GM23338 (cell line): ENCODE measurements at regions not wholly inside any gene's neighbourhood (a gene's known extent, or its start where the extent isn't known, plus 50 kb on each side); places are given as distances from the start of the nearest gene placed in this dataset.

Experiments
- ATAC-seq: fragments of 200-7000 bp; cut with Tn5 transposase; 3 replicates; pipeline ENCODE4 v1.9.1; 2020
- DNase-seq: peaks from one replicate; pipeline ENCODE4 v3.0.0-alpha.2; 2015; ENCODE audit warnings: low spot score
- H2AFZ ChIP-seq: fragments of 200-600 bp; sonication (generic); 2 replicates; pipeline ENCODE4 v1.8.0; 2016; ENCODE audit warnings: antibody characterized with exemption, mild to moderate bottlenecking, moderate library complexity
- H3F3A ChIP-seq: fragments of 200-600 bp; sonication (generic); replicated peaks from 2 replicates; pipeline ENCODE4 v1.8.0; 2017; ENCODE audit warnings: antibody characterized with exemption, mixed run types, low read depth
- H3K27ac ChIP-seq: fragments of 200-600 bp; sonication (generic); 2 replicates; pipeline ENCODE4 v1.6.1; 2016; ENCODE audit warnings: low read depth
- H3K27me3 ChIP-seq: fragments of 200-600 bp; sonication (generic); 2 replicates; pipeline ENCODE4 v1.8.0; 2016; ENCODE audit warnings: mild to moderate bottlenecking, mixed run types, moderate library complexity; ENCODE audit not compliant: insufficient read depth
- H3K36me3 ChIP-seq: fragments of 200-600 bp; sonication (generic); 2 replicates; pipeline ENCODE4 v1.8.0; 2016; ENCODE audit warnings: mild to moderate bottlenecking; ENCODE audit not compliant: insufficient read depth
- H3K4me1 ChIP-seq: fragments of 200-600 bp; sonication (generic); 2 replicates; pipeline ENCODE4 v1.8.0; 2016; ENCODE audit warnings: mild to moderate bottlenecking, moderate library complexity; ENCODE audit not compliant: insufficient read depth
- H3K4me2 ChIP-seq: fragments of 200-600 bp; sonication (generic); 2 replicates; pipeline ENCODE4 v1.7.1; 2017; ENCODE audit warnings: mixed run types
- H3K4me3 ChIP-seq: fragments of 200-600 bp; sonication (generic); 2 replicates; pipeline ENCODE4 v1.6.1; 2016; ENCODE audit warnings: mixed run types
- H3K79me2 ChIP-seq: fragments of 200-600 bp; sonication (generic); replicated peaks from 2 replicates; pipeline ENCODE4 v1.8.0; 2017; ENCODE audit warnings: mild to moderate bottlenecking; ENCODE audit not compliant: insufficient read depth
- H3K9me2 ChIP-seq: fragments of 200-600 bp; sonication (generic); 2 replicates; pipeline ENCODE4 v1.8.0; 2017; ENCODE audit not compliant: insufficient read depth
- H4K20me1 ChIP-seq: fragments of 200-600 bp; sonication (generic); replicated peaks from 2 replicates; pipeline ENCODE4 v1.8.0; 2017; ENCODE audit warnings: mild to moderate bottlenecking; ENCODE audit not compliant: insufficient read depth
- H3K27ac Mint-ChIP-seq: 2 replicates; pipeline ENCODE4 v1.8.0; 2020; ENCODE audit warnings: inconsistent platforms, mild to moderate bottlenecking, moderate library complexity, mixed read lengths
- H3K27me3 Mint-ChIP-seq: 3 replicates; pipeline ENCODE4 v1.8.0; 2022; ENCODE audit warnings: low read depth, mild to moderate bottlenecking, moderate library complexity, mixed read lengths, inconsistent platforms; ENCODE audit not compliant: insufficient read depth, poor library complexity
- H3K36me3 Mint-ChIP-seq: 3 replicates; pipeline ENCODE4 v1.8.0; 2021; ENCODE audit warnings: low read depth, mild to moderate bottlenecking, inconsistent platforms, moderate library complexity, mixed read lengths
- H3K4me1 Mint-ChIP-seq: 3 replicates; pipeline ENCODE4 v1.8.0; 2020; ENCODE audit warnings: mild to moderate bottlenecking, inconsistent platforms, mixed read lengths
- H3K4me3 Mint-ChIP-seq: 3 replicates; pipeline ENCODE4 v1.8.0; 2021; ENCODE audit warnings: moderate library complexity, mild to moderate bottlenecking, inconsistent platforms, mixed read lengths
- H3K9me3 Mint-ChIP-seq: 3 replicates; pipeline ENCODE4 v1.8.0; 2020; ENCODE audit warnings: moderate library complexity, mild to moderate bottlenecking, inconsistent platforms, mixed read lengths
- ETS1 ChIP-seq: IDR thresholded peaks from 2 replicates; pipeline ENCODE4 v1.6.1; 2016; ENCODE audit warnings: antibody characterized with exemption
- EZH2 ChIP-seq: fragments of 200-600 bp; sonication (generic); IDR thresholded peaks from one replicate; pipeline ENCODE4 v1.8.0; 2017; ENCODE audit warnings: antibody characterized with exemption, mild to moderate bottlenecking, low read depth; ENCODE audit not compliant: unreplicated experiment
- EZH2phosphoT487 ChIP-seq: fragments of 200-600 bp; sonication (generic); IDR thresholded peaks from one replicate; pipeline ENCODE4 v1.8.1; 2018; ENCODE audit warnings: antibody characterized with exemption; ENCODE audit not compliant: unreplicated experiment
- JUNB ChIP-seq: IDR thresholded peaks from one replicate; pipeline ENCODE4 v1.6.1; 2016; ENCODE audit warnings: antibody characterized with exemption; ENCODE audit not compliant: unreplicated experiment
- REST ChIP-seq: IDR thresholded peaks from one replicate; pipeline ENCODE4 v1.6.1; 2018; ENCODE audit warnings: antibody characterized with exemption; ENCODE audit not compliant: unreplicated experiment
- STAT1 ChIP-seq: IDR thresholded peaks from one replicate; pipeline ENCODE4 v1.6.1; 2016; ENCODE audit warnings: antibody characterized with exemption; ENCODE audit not compliant: unreplicated experiment
- ZNF114 ChIP-seq: fragments of 250-450 bp; sonication (Bioruptor Pico); IDR thresholded peaks from 2 replicates; pipeline ENCODE4 v1.5.0; 2020; ENCODE audit warnings: mild to moderate bottlenecking, moderate library complexity
- ZNF331 ChIP-seq: fragments of 250-450 bp; sonication (Bioruptor Pico); IDR thresholded peaks from 2 replicates; pipeline ENCODE4 v1.5.0; 2020; ENCODE audit warnings: low read depth, mild to moderate bottlenecking, moderate library complexity

- Histone ChIP-seq H3K27me3 (no peaks in the 10 kb centered on the region), H3F3A (no peaks in the 10 kb centered on the region), H3K79me2 (no peaks in the 10 kb centered on the region), H3K4me2 (no peak overlapping the region), H4K20me1 (no peaks in the 10 kb centered on the region), H3K9me2 (no peaks in the 10 kb centered on the region), H3K4me1 (no peaks in the 10 kb centered on the region), H3K4me3 (no peak overlapping the region), H3K27ac (no peak overlapping the region), H3K36me3 (peaks cover 8% of the 10 kb centered on the region), H2AFZ (no peak overlapping the region)
- H3K27ac Mint-ChIP-seq: no peak overlapping the region
- no peaks in the 10 kb centered on the region for H3K27me3 Mint-ChIP-seq
- no peaks in the 10 kb centered on the region for H3K4me1 Mint-ChIP-seq
- no peak for TF ChIP-seq ZNF114 (CRISPR knock-in tag)
- TF ChIP-seq ZNF331: no peak
- no peak for TF ChIP-seq EZH2
- no peak for TF ChIP-seq ETS1
- H3K36me3 Mint-ChIP-seq: peaks cover 16% of the 10 kb centered on the region
- H3K9me3 Mint-ChIP-seq: peaks cover 21% of the 10 kb centered on the region
- no peak overlapping the region for H3K4me3 Mint-ChIP-seq
- DNase-seq: no peak
- no peak for ATAC-seq
Observed at GRCh38 chr2:173588931-173589369, 234.3 kb downstream of the CDCA7 start.

GRCh38 chr2:173589604-173590275, 235.1 kb downstream of the CDCA7 start:
- no peak overlapping the region for H3K4me2 ChIP-seq
- no peak for ATAC-seq

More at GRCh38 chr2:173589604-173590275, 235.1 kb downstream of the CDCA7 start:
- DNase-seq: peak; percentile 20
- H3K9me2 ChIP-seq: no peaks in the 10 kb centered on the region
- Mint-ChIP-seq H3K4me3 (no peak overlapping the region), H3K9me3 (peaks cover 28% of the 10 kb centered on the region), H3K27ac (no peak overlapping the region), H3K27me3 (no peaks in the 10 kb centered on the region), H3K4me1 (no peaks in the 10 kb centered on the region), H3K36me3 (peaks cover 18% of the 10 kb centered on the region)
- H3K79me2 ChIP-seq: no peaks in the 10 kb centered on the region
- H3K36me3 ChIP-seq: peaks cover 9% of the 10 kb centered on the region
- H4K20me1 ChIP-seq: no peaks in the 10 kb centered on the region
- H3K27me3 ChIP-seq: no peaks in the 10 kb centered on the region
- TF ChIP-seq JUNB (no peak), EZH2phosphoT487 (no peak), ETS1 (no peak), STAT1 (no peak), REST (no peak), ZNF331 (no peak)
- no peaks in the 10 kb centered on the region for H3K4me1 ChIP-seq
- H3F3A ChIP-seq: no peaks in the 10 kb centered on the region
- H2AFZ ChIP-seq: no peak overlapping the region
- H3K27ac ChIP-seq: no peak overlapping the region
- no peak overlapping the region for H3K4me3 ChIP-seq
